ENCODE measurements at regions not wholly inside any gene's neighbourhood (a gene's known extent, or its start where the extent isn't known, plus 50 kb on each side); places are given as distances from the start of the nearest gene placed in this dataset.

GRCh38 chr14:82432301-82433105 is 898.9 kb upstream of the SEL1L start (continued):
- TF ChIP-seq ZBTB49 (tag by site-specific recombination; IDR thresholded peaks at IDR 0.05; ENCODE audit: low read depth) (no peak), ZNF791 (tag by site-specific recombination; IDR thresholded peaks at IDR 0.05) (no peak), KLF9 (tag by site-specific recombination; IDR thresholded peaks at IDR 0.05; ENCODE audit: low read depth) (no peak), SP3 (tag by site-specific recombination; IDR thresholded peaks at IDR 0.05) (no peak)

GRCh38 chr14:82438436-82438835 is 904.8 kb upstream of the SEL1L start:
- ChIA-PET POLR2A (no interaction called here), CTCF (no interaction called here)
- no peak for TF ChIP-seq ZSCAN30 (tag by site-specific recombination; IDR thresholded peaks at IDR 0.05)
- TF ChIP-seq ZNF391 (tag by site-specific recombination; IDR thresholded peaks at IDR 0.05; ENCODE audit: borderline replicate concordance, low read depth), result no peak
- TF ChIP-seq KLF17 (tag by site-specific recombination; IDR thresholded peaks at IDR 0.05), result no peak
- TF ChIP-seq ZNF660 (tag by site-specific recombination; IDR thresholded peaks at IDR 0.05), result no peak
- TF ChIP-seq AEBP2 (tag by site-specific recombination; IDR thresholded peaks at IDR 0.05; ENCODE audit: borderline replicate concordance), result no peak
- no peak for TF ChIP-seq ZNF19 (tag by site-specific recombination; IDR thresholded peaks at IDR 0.05; ENCODE audit: low read depth)
- no peak for TF ChIP-seq ZBTB8A (tag by site-specific recombination; IDR thresholded peaks at IDR 0.05)
- no peak for TF ChIP-seq INSM2 (tag by site-specific recombination; IDR thresholded peaks at IDR 0.05)
- TF ChIP-seq ZNF677 (tag by site-specific recombination; IDR thresholded peaks at IDR 0.05), result no peak
- TF ChIP-seq ZNF26 (tag by site-specific recombination; IDR thresholded peaks at IDR 0.05), result no peak
- no peak for TF ChIP-seq ZNF37A (tag by site-specific recombination; IDR thresholded peaks at IDR 0.05)
- no peak for TF ChIP-seq ZSCAN16 (tag by site-specific recombination; IDR thresholded peaks at IDR 0.05)
- no peak for TF ChIP-seq ZNF350 (tag by site-specific recombination; IDR thresholded peaks at IDR 0.05)
- TF ChIP-seq ZNF510 (tag by site-specific recombination; IDR thresholded peaks at IDR 0.05; ENCODE audit: insufficient replicate concordance), result no peak
- no peak for TF ChIP-seq ZNF223 (tag by site-specific recombination; IDR thresholded peaks at IDR 0.05)
- TF ChIP-seq ZBTB10 (tag by site-specific recombination; IDR thresholded peaks at IDR 0.05), result no peak
- Histone ChIP-seq H3K4me3 (ENCODE audit: low read depth, low read length) (no peak overlapping the region), H3K36me3 (ENCODE audit: control insufficient read depth in 2 of 2, insufficient read depth in 1 of 2, low read length in 2 of 2) (no peaks in the 10 kb centered on the region), H3K4me1 (ENCODE audit: control insufficient read depth, insufficient read depth, low read length) (no peaks in the 10 kb centered on the region), H3K9me3 (ENCODE audit: control insufficient read depth, insufficient read depth, low read depth, low read length) (no peaks in the 10 kb centered on the region), H3K27ac (ENCODE audit: extremely low read depth, low read depth, low read length) (no peak overlapping the region)
